NCI-H524 (cell line): ENCODE measurements at regions not wholly inside any gene's neighbourhood (a gene's known extent, or its start where the extent isn't known, plus 50 kb on each side); places are given as distances from the start of the nearest gene placed in this dataset.
"Not testable (repeated sequence)": the region's sequence is repeated elsewhere in the genome, so short reads cannot be mapped to it uniquely, and the experiment has no call there.

ENCODE experiments used
- DNase-seq, 2 experiments: peaks; one replicate each; lab custom pipeline; 2025; lab: John Stamatoyannopoulos, UW

GRCh38 chr3:194189243-194189791 lies 53.4 kb downstream of the HES1 start:
- no peak for DNase-seq

GRCh38 chr3:194191850-194192249 lies 55.9 kb downstream of the HES1 start:
- not testable (repeated sequence) for DNase-seq

GRCh38 chr3:194194051-194194756 lies 58.3 kb downstream of the HES1 start:
- no peak for DNase-seq

GRCh38 chr3:194194757-194195085 lies 58.8 kb downstream of the HES1 start:
- DNase-seq: no peak

GRCh38 chr3:194195611-194196010 lies 59.7 kb downstream of the HES1 start:
- DNase-seq: no peak

GRCh38 chr3:194196876-194197275 lies 60.9 kb downstream of the HES1 start:
- no peak for DNase-seq

- DNase-seq: no peak
These were observed 61.5 kb downstream of the HES1 start for GRCh38 chr3:194197396-194197960.

GRCh38 chr3:194197981-194198695 lies 62.2 kb downstream of the HES1 start:
- DNase-seq: no peak

GRCh38 chr3:194198938-194199337 lies 63.0 kb downstream of the HES1 start:
- DNase-seq: no peak

GRCh38 chr3:194200422-194201081 lies 64.6 kb downstream of the HES1 start:
- no peak for DNase-seq

- no peak for DNase-seq
These were observed 66.2 kb downstream of the HES1 start for GRCh38 chr3:194201953-194202666.

GRCh38 chr3:194203482-194204041 lies 67.6 kb downstream of the HES1 start:
- no peak for DNase-seq

- peak in 1 of 2 experiments; percentile 42 for DNase-seq
These were observed 68.4 kb downstream of the HES1 start for GRCh38 chr3:194204042-194204987.

GRCh38 chr3:194205675-194206133 lies 69.8 kb downstream of the HES1 start:
- DNase-seq: peak; percentile 51 to 70

- no peak for DNase-seq
These were observed 70.4 kb downstream of the HES1 start for GRCh38 chr3:194206320-194206719.

GRCh38 chr3:194208709-194209108 lies 72.8 kb downstream of the HES1 start:
- no peak for DNase-seq

- DNase-seq: no peak
These were observed 76.4 kb downstream of the HES1 start for GRCh38 chr3:194212161-194212844.

- DNase-seq: no peak
These were observed 76.9 kb downstream of the HES1 start for GRCh38 chr3:194212845-194213331.

- DNase-seq: no peak
These were observed 79.4 kb downstream of the HES1 start for GRCh38 chr3:194215392-194215791.
